ENCODE measurements at regions not wholly inside any gene's neighbourhood (a gene's known extent, or its start where the extent isn't known, plus 50 kb on each side); places are given as distances from the start of the nearest gene placed in this dataset.

GRCh38 chrX:7272346-7272745 lies 124.4 kb upstream of the PUDP start:
- H3K9me3 ChIP-seq (ENCODE audit: control insufficient read depth, low read length): no peaks in the 10 kb centered on the region
- no peak overlapping the region for H3K4me3 ChIP-seq (ENCODE audit: low read length)
- H3K36me3 ChIP-seq (ENCODE audit: control insufficient read depth, insufficient read depth, low read length, severe bottlenecking): peaks cover 5% of the 10 kb centered on the region
- no peak overlapping the region for H3K9ac ChIP-seq (ENCODE audit: low read length)
- DNase-seq (ENCODE audit: low read depth): peak; percentile 10
- peaks cover 13% of the 10 kb centered on the region for H3K4me1 ChIP-seq (ENCODE audit: control insufficient read depth, insufficient read depth, low read length)
- H3K27me3 ChIP-seq (replicated peaks; ENCODE audit: control insufficient read depth, insufficient read depth, low read length): no peaks in the 10 kb centered on the region

- no peak for DNase-seq (ENCODE audit: low read depth)
- Histone ChIP-seq H3K9me3 (ENCODE audit: control insufficient read depth, low read length) (peaks cover 4% of the 10 kb centered on the region), H3K4me3 (ENCODE audit: low read length) (no peak overlapping the region), H3K4me1 (ENCODE audit: control insufficient read depth, insufficient read depth, low read length) (peaks cover 13% of the 10 kb centered on the region), H3K27me3 (replicated peaks; ENCODE audit: control insufficient read depth, insufficient read depth, low read length) (no peaks in the 10 kb centered on the region), H3K9ac (ENCODE audit: low read length) (no peak overlapping the region), H3K36me3 (ENCODE audit: control insufficient read depth, insufficient read depth, low read length, severe bottlenecking) (no peaks in the 10 kb centered on the region)
Measured at GRCh38 chrX:7270933-7271332, 123.0 kb upstream of the PUDP start.

GRCh38 chrX:7269991-7270390 lies 122.0 kb upstream of the PUDP start:
- DNase-seq (ENCODE audit: low read depth): peak; percentile 3
- Histone ChIP-seq H3K27me3 (replicated peaks; ENCODE audit: control insufficient read depth, insufficient read depth, low read length) (no peaks in the 10 kb centered on the region), H3K36me3 (ENCODE audit: control insufficient read depth, insufficient read depth, low read length, severe bottlenecking) (no peaks in the 10 kb centered on the region), H3K4me1 (ENCODE audit: control insufficient read depth, insufficient read depth, low read length) (peaks cover 13% of the 10 kb centered on the region), H3K4me3 (ENCODE audit: low read length) (peak overlapping the region; percentile 54), H3K9me3 (ENCODE audit: control insufficient read depth, low read length) (peaks cover 4% of the 10 kb centered on the region), H3K9ac (ENCODE audit: low read length) (peak overlapping the region; percentile 2)

GRCh38 chrX:7269589-7269988 lies 121.6 kb upstream of the PUDP start:
- H3K4me3 ChIP-seq (ENCODE audit: low read length): peak overlapping the region; percentile 54
- H3K36me3 ChIP-seq (ENCODE audit: control insufficient read depth, insufficient read depth, low read length, severe bottlenecking): no peaks in the 10 kb centered on the region
- H3K27me3 ChIP-seq (replicated peaks; ENCODE audit: control insufficient read depth, insufficient read depth, low read length): no peaks in the 10 kb centered on the region

GRCh38 chrX:7266288-7266687 lies 118.3 kb upstream of the PUDP start:
- Histone ChIP-seq H3K4me1 (ENCODE audit: control insufficient read depth, insufficient read depth, low read length) (peaks cover 13% of the 10 kb centered on the region), H3K27me3 (replicated peaks; ENCODE audit: control insufficient read depth, insufficient read depth, low read length) (no peaks in the 10 kb centered on the region), H3K36me3 (ENCODE audit: control insufficient read depth, insufficient read depth, low read length, severe bottlenecking) (peaks cover 6% of the 10 kb centered on the region), H3K9ac (ENCODE audit: low read length) (no peak overlapping the region), H3K4me3 (ENCODE audit: low read length) (no peak overlapping the region), H3K9me3 (ENCODE audit: control insufficient read depth, low read length) (peaks cover 4% of the 10 kb centered on the region)
- DNase-seq (ENCODE audit: low read depth): no peak

More at GRCh38 chrX:7269589-7269988, 121.6 kb upstream of the PUDP start:
- Histone ChIP-seq H3K9ac (ENCODE audit: low read length) (peak overlapping the region; percentile 2), H3K9me3 (ENCODE audit: control insufficient read depth, low read length) (peaks cover 4% of the 10 kb centered on the region), H3K4me1 (ENCODE audit: control insufficient read depth, insufficient read depth, low read length) (peaks cover 13% of the 10 kb centered on the region)
- DNase-seq (ENCODE audit: low read depth): no peak

GRCh38 chrX:7264399-7264798 lies 116.4 kb upstream of the PUDP start:
- Histone ChIP-seq H3K9ac (ENCODE audit: low read length) (no peak overlapping the region), H3K27me3 (replicated peaks; ENCODE audit: control insufficient read depth, insufficient read depth, low read length) (no peaks in the 10 kb centered on the region), H3K36me3 (ENCODE audit: control insufficient read depth, insufficient read depth, low read length, severe bottlenecking) (peaks cover 9% of the 10 kb centered on the region), H3K4me1 (ENCODE audit: control insufficient read depth, insufficient read depth, low read length) (peaks cover under 1% of the 10 kb centered on the region), H3K4me3 (ENCODE audit: low read length) (no peak overlapping the region), H3K9me3 (ENCODE audit: control insufficient read depth, low read length) (peaks cover 4% of the 10 kb centered on the region)
- no peak for DNase-seq (ENCODE audit: low read depth)

- Histone ChIP-seq H3K27me3 (replicated peaks; ENCODE audit: control insufficient read depth, insufficient read depth, low read length) (no peaks in the 10 kb centered on the region), H3K9me3 (ENCODE audit: control insufficient read depth, low read length) (peaks cover 4% of the 10 kb centered on the region), H3K36me3 (ENCODE audit: control insufficient read depth, insufficient read depth, low read length, severe bottlenecking) (peaks cover 12% of the 10 kb centered on the region), H3K4me3 (ENCODE audit: low read length) (no peak overlapping the region), H3K4me1 (ENCODE audit: control insufficient read depth, insufficient read depth, low read length) (no peaks in the 10 kb centered on the region), H3K9ac (ENCODE audit: low read length) (no peak overlapping the region)
- no peak for DNase-seq (ENCODE audit: low read depth)
Measured at GRCh38 chrX:7263961-7264360, 116.0 kb upstream of the PUDP start.

- no peak for DNase-seq (ENCODE audit: low read depth)
- Histone ChIP-seq H3K4me1 (ENCODE audit: control insufficient read depth, insufficient read depth, low read length) (no peaks in the 10 kb centered on the region), H3K9me3 (ENCODE audit: control insufficient read depth, low read length) (peaks cover 4% of the 10 kb centered on the region), H3K27me3 (replicated peaks; ENCODE audit: control insufficient read depth, insufficient read depth, low read length) (no peaks in the 10 kb centered on the region), H3K4me3 (ENCODE audit: low read length) (no peak overlapping the region), H3K9ac (ENCODE audit: low read length) (no peak overlapping the region), H3K36me3 (ENCODE audit: control insufficient read depth, insufficient read depth, low read length, severe bottlenecking) (peaks cover 19% of the 10 kb centered on the region)
Measured at GRCh38 chrX:7263330-7263729, 115.4 kb upstream of the PUDP start.

GRCh38 chrX:7262551-7262950 lies 114.6 kb upstream of the PUDP start:
- no peaks in the 10 kb centered on the region for H3K27me3 ChIP-seq (replicated peaks; ENCODE audit: control insufficient read depth, insufficient read depth, low read length)
- H3K4me1 ChIP-seq (ENCODE audit: control insufficient read depth, insufficient read depth, low read length): no peaks in the 10 kb centered on the region
- no peak overlapping the region for H3K9ac ChIP-seq (ENCODE audit: low read length)
- H3K36me3 ChIP-seq (ENCODE audit: control insufficient read depth, insufficient read depth, low read length, severe bottlenecking): peaks cover 21% of the 10 kb centered on the region
- no peak overlapping the region for H3K4me3 ChIP-seq (ENCODE audit: low read length)
- peaks cover 4% of the 10 kb centered on the region for H3K9me3 ChIP-seq (ENCODE audit: control insufficient read depth, low read length)
- no peak for DNase-seq (ENCODE audit: low read depth)

GRCh38 chrX:7261672-7262332 lies 113.8 kb upstream of the PUDP start:
- no peaks in the 10 kb centered on the region for H3K4me1 ChIP-seq (ENCODE audit: control insufficient read depth, insufficient read depth, low read length)
- H3K4me3 ChIP-seq (ENCODE audit: low read length): no peak overlapping the region
- H3K9ac ChIP-seq (ENCODE audit: low read length): no peak overlapping the region
- H3K36me3 ChIP-seq (ENCODE audit: control insufficient read depth, insufficient read depth, low read length, severe bottlenecking): peaks cover 26% of the 10 kb centered on the region
- DNase-seq (ENCODE audit: low read depth): no peak
- peaks cover 3% of the 10 kb centered on the region for H3K9me3 ChIP-seq (ENCODE audit: control insufficient read depth, low read length)
- H3K27me3 ChIP-seq (replicated peaks; ENCODE audit: control insufficient read depth, insufficient read depth, low read length): no peaks in the 10 kb centered on the region

- H3K9me3 ChIP-seq (ENCODE audit: control insufficient read depth, low read length): peaks cover 8% of the 10 kb centered on the region
- no peaks in the 10 kb centered on the region for H3K27me3 ChIP-seq (replicated peaks; ENCODE audit: control insufficient read depth, insufficient read depth, low read length)
- no peak overlapping the region for H3K9ac ChIP-seq (ENCODE audit: low read length)
- H3K36me3 ChIP-seq (ENCODE audit: control insufficient read depth, insufficient read depth, low read length, severe bottlenecking): peaks cover 28% of the 10 kb centered on the region
- no peak overlapping the region for H3K4me3 ChIP-seq (ENCODE audit: low read length)
- no peak for DNase-seq (ENCODE audit: low read depth)
- H3K4me1 ChIP-seq (ENCODE audit: control insufficient read depth, insufficient read depth, low read length): no peaks in the 10 kb centered on the region
Measured at GRCh38 chrX:7254144-7254543, 106.2 kb upstream of the PUDP start.

GRCh38 chrX:7253565-7253964 lies 105.6 kb upstream of the PUDP start:
- Histone ChIP-seq H3K9ac (ENCODE audit: low read length) (no peak overlapping the region), H3K36me3 (ENCODE audit: control insufficient read depth, insufficient read depth, low read length, severe bottlenecking) (peaks cover 23% of the 10 kb centered on the region), H3K4me3 (ENCODE audit: low read length) (no peak overlapping the region), H3K4me1 (ENCODE audit: control insufficient read depth, insufficient read depth, low read length) (no peaks in the 10 kb centered on the region), H3K9me3 (ENCODE audit: control insufficient read depth, low read length) (peaks cover 9% of the 10 kb centered on the region), H3K27me3 (replicated peaks; ENCODE audit: control insufficient read depth, insufficient read depth, low read length) (no peaks in the 10 kb centered on the region)
- DNase-seq (ENCODE audit: low read depth): no peak
